HFFc6 (cell line): ENCODE measurements at regions not wholly inside any gene's neighbourhood (a gene's known extent, or its start where the extent isn't known, plus 50 kb on each side); places are given as distances from the start of the nearest gene placed in this dataset.

Experiments used
- DNase-seq: peaks from one replicate; pipeline ENCODE4 v3.0.0-alpha.2; 2018
- H3K27ac Mint-ChIP-seq: 2 replicates; pipeline ENCODE4 v1.8.0; 2020; ENCODE audit warnings: mild to moderate bottlenecking, mixed read lengths
- H3K27me3 Mint-ChIP-seq: 2 replicates; pipeline ENCODE4 v1.8.0; 2021; ENCODE audit warnings: mild to moderate bottlenecking, moderate library complexity, mixed read lengths; ENCODE audit not compliant: insufficient read depth
- H3K36me3 Mint-ChIP-seq: 2 replicates; pipeline ENCODE4 v1.8.0; 2021; ENCODE audit warnings: low read depth, mixed read lengths
- H3K4me1 Mint-ChIP-seq: 2 replicates; pipeline ENCODE4 v1.8.0; 2020; ENCODE audit warnings: low read depth, mixed read lengths
- H3K4me3 Mint-ChIP-seq: 2 replicates; pipeline ENCODE4 v1.8.0; 2020; ENCODE audit warnings: mild to moderate bottlenecking, moderate library complexity, mixed read lengths
- H3K9me3 Mint-ChIP-seq: 2 replicates; pipeline ENCODE4 v1.8.0; 2020; ENCODE audit warnings: mild to moderate bottlenecking, mixed read lengths
- CTCF ChIP-seq: fragments of 200-600 bp; sonication (generic); IDR thresholded peaks from 2 replicates; pipeline ENCODE4 v1.5.0; 2021; ENCODE audit warnings: antibody characterized with exemption, mild to moderate bottlenecking

DNA sequence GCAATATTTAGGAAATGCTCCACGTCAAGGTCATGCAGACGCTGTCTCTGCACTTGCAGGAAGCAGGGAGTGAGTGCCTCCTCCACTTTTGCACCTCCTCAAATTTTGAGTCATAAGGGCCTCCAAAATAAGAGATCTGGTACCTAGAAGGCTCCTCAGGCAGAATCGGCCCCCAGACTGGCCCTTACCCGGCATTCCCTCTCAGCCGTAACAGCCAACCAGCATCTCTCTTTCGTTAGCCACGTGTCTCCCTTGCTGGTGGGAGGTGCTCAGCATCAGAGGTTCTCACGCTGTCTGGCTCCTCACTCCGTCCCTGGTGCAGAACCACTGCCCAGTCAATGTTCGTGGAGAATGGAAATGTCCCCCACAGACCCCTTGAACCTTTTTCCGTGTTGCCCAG is 75.3 kb downstream of the ANKRD60 start:
- DNase-seq = no peak
- H3K27me3 Mint-ChIP-seq = peaks cover 46% of the 10 kb centered on the region
- no peak for TF ChIP-seq CTCF
- H3K4me1 Mint-ChIP-seq = no peaks in the 10 kb centered on the region; the same call in 1 of the 2 replicates
- no peaks in the 10 kb centered on the region for H3K36me3 Mint-ChIP-seq
- H3K4me3 Mint-ChIP-seq = no peak overlapping the region
- no peak overlapping the region for H3K27ac Mint-ChIP-seq
- no peaks in the 10 kb centered on the region; the same call in 1 of the 2 replicates for H3K9me3 Mint-ChIP-seq

GRCh38 chr20:58150772-58151171 is 77.7 kb downstream of the ANKRD60 start:
- no peaks in the 10 kb centered on the region; the same call in 1 of the 2 replicates for H3K9me3 Mint-ChIP-seq
- no peak overlapping the region for H3K4me3 Mint-ChIP-seq
- H3K27me3 Mint-ChIP-seq = peaks cover 53% of the 10 kb centered on the region
- TF ChIP-seq CTCF = no peak
- no peaks in the 10 kb centered on the region for H3K36me3 Mint-ChIP-seq
- no peak for DNase-seq
- H3K27ac Mint-ChIP-seq = no peak overlapping the region
- no peaks in the 10 kb centered on the region; the same call in 1 of the 2 replicates for H3K4me1 Mint-ChIP-seq

- Mint-ChIP-seq H3K9me3 (no peaks in the 10 kb centered on the region; the same call in 1 of the 2 replicates), H3K4me3 (no peak overlapping the region), H3K4me1 (no peaks in the 10 kb centered on the region; the same call in 1 of the 2 replicates), H3K27me3 (peaks cover 61% of the 10 kb centered on the region), H3K36me3 (no peaks in the 10 kb centered on the region), H3K27ac (no peak overlapping the region)
- no peak for DNase-seq
- no peak for TF ChIP-seq CTCF
Observed at GRCh38 chr20:58149437-58150091, 78.9 kb downstream of the ANKRD60 start.

DNA sequence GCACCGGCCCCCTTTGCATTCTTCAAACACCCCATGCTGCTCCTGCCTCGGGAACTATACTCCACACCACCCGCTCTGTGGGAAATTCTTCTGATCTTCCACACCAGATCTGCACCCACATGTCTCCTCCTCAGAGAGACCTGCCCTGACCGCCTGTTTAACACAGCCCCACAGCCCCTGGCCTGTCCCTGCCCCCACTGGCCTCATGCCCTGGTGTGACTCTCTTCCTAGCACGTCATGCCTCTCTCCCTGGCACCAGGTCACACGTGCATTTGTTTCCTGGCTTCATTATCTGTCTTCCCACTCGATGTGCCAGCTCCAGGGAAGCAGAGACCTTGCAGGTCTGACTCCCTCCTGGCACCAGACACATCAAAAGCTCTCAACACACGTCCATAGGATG is 79.6 kb downstream of the ANKRD60 start:
- H3K9me3 Mint-ChIP-seq = no peaks in the 10 kb centered on the region; the same call in 1 of the 2 replicates
- H3K4me3 Mint-ChIP-seq = no peak overlapping the region
- no peaks in the 10 kb centered on the region for H3K36me3 Mint-ChIP-seq
- peaks cover 60% of the 10 kb centered on the region for H3K27me3 Mint-ChIP-seq
- TF ChIP-seq CTCF = no peak
- no peak overlapping the region for H3K27ac Mint-ChIP-seq
- no peaks in the 10 kb centered on the region; the same call in 1 of the 2 replicates for H3K4me1 Mint-ChIP-seq
- no peak for DNase-seq

DNA sequence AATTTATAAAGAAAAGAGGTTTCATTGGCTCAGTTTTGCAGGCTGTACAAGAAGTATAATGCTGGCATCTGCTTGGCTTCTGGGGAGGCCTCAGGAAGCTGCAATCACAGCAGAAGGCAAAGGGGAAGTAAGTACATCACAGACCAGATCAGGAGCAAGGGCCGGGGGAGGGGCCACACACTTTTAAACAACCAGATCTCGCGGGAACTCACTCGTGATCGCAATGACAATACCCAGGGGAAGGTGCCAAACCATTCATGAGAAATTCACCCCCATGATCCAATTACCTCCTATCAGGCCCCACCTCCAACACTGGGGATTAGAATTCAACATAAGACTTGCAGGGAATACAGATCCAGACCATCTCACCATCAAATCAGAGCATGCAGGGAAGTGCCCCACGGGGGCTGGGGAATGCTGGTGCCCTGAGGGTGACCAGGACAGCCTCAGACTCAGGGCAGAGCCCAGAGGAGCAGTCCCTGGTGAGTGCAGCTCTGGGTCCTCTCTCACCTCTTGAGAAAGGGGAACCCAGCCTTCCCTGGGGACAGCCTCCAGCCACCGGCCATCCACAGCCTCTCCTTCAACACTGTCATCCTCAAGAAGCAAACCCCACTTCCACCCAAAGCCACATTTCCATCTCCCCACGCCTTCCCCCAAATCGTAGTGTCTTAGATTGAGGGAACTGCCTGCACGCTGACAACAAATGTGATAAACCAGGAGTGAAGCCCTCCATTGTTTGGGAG is 80.7 kb downstream of the ANKRD60 start:
- no peaks in the 10 kb centered on the region; the same call in 1 of the 2 replicates for H3K4me1 Mint-ChIP-seq
- no peak overlapping the region for H3K27ac Mint-ChIP-seq
- no peak for DNase-seq
- TF ChIP-seq CTCF = no peak
- no peaks in the 10 kb centered on the region for H3K36me3 Mint-ChIP-seq
- no peak overlapping the region for H3K4me3 Mint-ChIP-seq
- no peaks in the 10 kb centered on the region; the same call in 1 of the 2 replicates for H3K9me3 Mint-ChIP-seq
- peaks cover 55% of the 10 kb centered on the region for H3K27me3 Mint-ChIP-seq
